Right lobe of liver (tissue), 6 donors: ENCODE measurements at regions not wholly inside any gene's neighbourhood (a gene's known extent, or its start where the extent isn't known, plus 50 kb on each side); places are given as distances from the start of the nearest gene placed in this dataset.
A peak's percentile ranks its signal among the peaks of the same experiment; 100 is the strongest.

Experiments used
- ATAC-seq, 4 donors: fragments of 200-7000 bp; cut with Tn5 transposase; one replicate each; pipeline ENCODE4 v1.9.1; 2020; ENCODE audit warnings: mild to moderate bottlenecking in 4 of 4, moderate library complexity in 4 of 4
- DNase-seq, 3 donors: peaks; one replicate each; pipeline ENCODE4 v3.0.0-alpha.2; 2020
- H3K27ac ChIP-seq, 3 donors: fragments of 200-600 bp; one replicate each; pipeline ENCODE4 v1.8.0; 2022
- H3K27me3 ChIP-seq, 2 donors: fragments of 200-600 bp; one replicate each; pipeline ENCODE4 v1.8.0; 2022
- H3K36me3 ChIP-seq, 4 donors: fragments of 200-600 bp; sonication (generic) in 1 of 4; one replicate each; pipeline versions ENCODE4 v1.5.1 to v1.8.0; 2017 to 2022; ENCODE audit warnings: control low read depth in 1 of 4
- H3K4me1 ChIP-seq, 4 donors: fragments of 200-600 bp; sonication (generic) in 1 of 4; one replicate each; pipeline versions ENCODE4 v1.5.1 to v1.8.0; 2017 to 2022; ENCODE audit warnings: control low read depth in 1 of 4
- H3K4me3 ChIP-seq, 3 donors: fragments of 200-600 bp; one replicate each; pipeline ENCODE4 v1.8.0; 2022
- H3K9me3 ChIP-seq, 4 donors: fragments of 200-600 bp; sonication (generic) in 1 of 4; one replicate each; pipeline versions ENCODE4 v1.5.1 to v1.8.0; 2017 to 2022; ENCODE audit warnings: control low read depth in 1 of 4
- POLR2A ChIP-seq: fragments of 450-650 bp; IDR thresholded peaks from one replicate; pipeline ENCODE4 v1.6.1; 2017; ENCODE audit warnings: antibody characterized with exemption, mild to moderate bottlenecking
- WGBS: methylation state at CpG from one replicate; pipeline ENCODE4 v1.1.6; 2018; ENCODE audit warnings: low coverage, low lambda C conversion rate; ENCODE audit not compliant: insufficient coverage; ENCODE audit errors: missing lambda C conversion rate; 5-methylcytosine and 5-hydroxymethylcytosine counted together
- intact Hi-C, 2 donors: fragments of 100-400 bp; cut with DNase I; formaldehyde crosslinking; loops; one replicate each; pipeline versions ENCODE4 v1.11.2 to v1.14.1; 2022
- TF ChIP-seq, protein P1 (sequence below), 4 donors: fragments of 200-600 bp in 3 of 4; fragments of 450-650 bp in 1 of 4; IDR thresholded peaks; one replicate each; pipeline versions ENCODE4 v1.5.1 to v1.8.0; 2016 to 2022; ENCODE audit warnings: antibody characterized with exemption in 4 of 4, mild to moderate bottlenecking in 2 of 4
- donor health status: DM: no; HTN: yes; CAD: no.
- donor health status: DM: no; HTN: no; CAD: no.
- donor health status: DM: no; HTN: no; CAD: no.
- donor health status: DM: no; HTN: yes; CAD: no.
- donor health status: DM: no; HTN: yes; CAD: no.

DNA sequence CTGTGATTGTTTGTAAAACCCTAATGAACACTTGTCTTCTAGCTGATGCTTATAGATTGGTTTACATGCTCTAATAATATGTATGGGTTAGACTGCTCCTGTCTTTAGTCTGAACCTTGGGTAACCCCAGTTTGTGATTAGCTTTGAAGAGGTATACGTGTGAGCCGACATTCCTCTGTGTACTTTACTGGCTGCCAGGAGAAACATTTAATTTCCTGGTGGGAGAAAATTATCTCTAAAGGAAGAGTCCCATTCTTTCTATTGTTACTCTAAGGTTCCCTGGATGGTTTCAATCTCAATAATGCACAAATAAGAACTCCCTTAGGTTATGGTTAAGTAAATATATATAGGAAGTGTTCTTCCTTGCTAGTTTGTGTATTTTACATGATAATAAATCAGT, 143.6 kb upstream of the ZSWIM2 start:
- intact Hi-C loops = no loop called here
- no peaks in the 10 kb centered on the region for H3K9me3 ChIP-seq

DNA sequence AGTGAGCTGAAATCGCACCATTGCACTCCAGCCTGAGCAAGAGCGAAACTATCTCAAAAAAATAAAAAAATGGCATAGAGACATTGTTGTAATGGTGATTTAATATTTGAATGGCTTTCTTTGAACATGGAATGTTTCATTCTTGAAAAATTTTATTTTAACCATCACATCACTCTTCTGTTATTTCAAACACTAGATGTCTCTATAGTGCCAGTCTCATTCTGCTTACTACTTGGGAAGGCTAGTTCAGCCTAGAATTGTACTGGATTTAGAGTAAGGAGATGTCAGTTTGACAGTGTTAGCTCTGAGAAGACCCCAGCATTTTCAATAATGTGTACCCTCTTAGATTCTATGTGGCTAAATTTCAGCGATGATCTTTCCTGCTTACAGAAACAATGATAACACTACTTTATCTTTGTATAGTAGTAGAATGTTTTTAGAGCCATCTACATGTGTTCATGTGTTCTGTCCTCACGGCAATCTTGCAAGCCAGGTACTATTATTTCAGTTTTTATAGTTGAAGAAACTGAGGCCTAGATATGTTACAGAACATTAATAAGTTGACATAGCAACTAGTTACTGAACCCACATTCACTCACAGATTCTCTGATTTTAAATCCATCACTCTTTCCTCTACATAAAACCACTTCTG, 142.9 kb upstream of the ZSWIM2 start:
- Histone ChIP-seq H3K4me1 (no peaks in the 10 kb centered on the region), H3K4me3 (no peak overlapping the region), H3K9me3 (no peaks in the 10 kb centered on the region), H3K27me3 (no peaks in the 10 kb centered on the region), H3K36me3 (no peaks in the 10 kb centered on the region), H3K27ac (no peak overlapping the region)
- ATAC-seq (peak in 2 of 4 donors; percentile 47 to 61), DNase-seq (no peak)
- TF ChIP-seq, protein P1, sequence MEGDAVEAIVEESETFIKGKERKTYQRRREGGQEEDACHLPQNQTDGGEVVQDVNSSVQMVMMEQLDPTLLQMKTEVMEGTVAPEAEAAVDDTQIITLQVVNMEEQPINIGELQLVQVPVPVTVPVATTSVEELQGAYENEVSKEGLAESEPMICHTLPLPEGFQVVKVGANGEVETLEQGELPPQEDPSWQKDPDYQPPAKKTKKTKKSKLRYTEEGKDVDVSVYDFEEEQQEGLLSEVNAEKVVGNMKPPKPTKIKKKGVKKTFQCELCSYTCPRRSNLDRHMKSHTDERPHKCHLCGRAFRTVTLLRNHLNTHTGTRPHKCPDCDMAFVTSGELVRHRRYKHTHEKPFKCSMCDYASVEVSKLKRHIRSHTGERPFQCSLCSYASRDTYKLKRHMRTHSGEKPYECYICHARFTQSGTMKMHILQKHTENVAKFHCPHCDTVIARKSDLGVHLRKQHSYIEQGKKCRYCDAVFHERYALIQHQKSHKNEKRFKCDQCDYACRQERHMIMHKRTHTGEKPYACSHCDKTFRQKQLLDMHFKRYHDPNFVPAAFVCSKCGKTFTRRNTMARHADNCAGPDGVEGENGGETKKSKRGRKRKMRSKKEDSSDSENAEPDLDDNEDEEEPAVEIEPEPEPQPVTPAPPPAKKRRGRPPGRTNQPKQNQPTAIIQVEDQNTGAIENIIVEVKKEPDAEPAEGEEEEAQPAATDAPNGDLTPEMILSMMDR (IDR thresholded peaks at IDR 0.05) = peak in 2 of 4 donors; percentile 24 to 28
- TF ChIP-seq POLR2A = no peak
- 58% methylated on average over 4 of the region's 4 CpGs for WGBS
- intact Hi-C loops = no loop called here

More for the DNA sequence above, 143.6 kb upstream of the ZSWIM2 start:
- Histone ChIP-seq H3K36me3 (no peaks in the 10 kb centered on the region), H3K4me1 (no peaks in the 10 kb centered on the region), H3K27me3 (no peaks in the 10 kb centered on the region), H3K27ac (no peak overlapping the region), H3K4me3 (no peak overlapping the region)
- 20% methylated on average over 2 of the region's 2 CpGs for WGBS
- DNase-seq = no peak
- TF ChIP-seq, protein P1 (IDR thresholded peaks at IDR 0.05) = no peak
- no peak for TF ChIP-seq POLR2A
- ATAC-seq = peak in 1 of 4 donors; percentile 44

DNA sequence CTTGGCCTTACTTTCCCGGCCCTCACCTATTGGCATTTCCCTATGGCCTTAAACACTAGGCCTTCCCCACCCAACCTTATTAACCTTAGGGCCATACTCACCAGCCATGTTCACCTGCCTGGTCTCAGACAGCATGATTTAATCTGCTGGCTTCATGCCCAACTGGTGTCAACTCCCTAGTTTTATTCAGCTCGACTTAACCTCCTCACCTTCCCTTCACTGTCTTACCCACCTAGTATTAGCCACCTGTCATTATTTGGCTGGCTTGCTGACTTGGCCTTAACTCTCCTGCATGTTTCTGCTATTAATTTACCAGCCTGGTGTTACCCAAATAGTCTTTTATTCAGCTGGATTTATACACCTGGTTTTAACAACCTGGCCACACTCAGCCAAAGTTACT, 136.0 kb upstream of the ZSWIM2 start:
- no peak overlapping the region for H3K4me3 ChIP-seq
- H3K9me3 ChIP-seq = no peaks in the 10 kb centered on the region
- no peaks in the 10 kb centered on the region for H3K36me3 ChIP-seq
- no peak overlapping the region for H3K27ac ChIP-seq
- H3K27me3 ChIP-seq = no peaks in the 10 kb centered on the region
- H3K4me1 ChIP-seq = no peaks in the 10 kb centered on the region
- no peak for DNase-seq
- no peak for TF ChIP-seq POLR2A
- TF ChIP-seq, protein P1 (IDR thresholded peaks at IDR 0.05) = no peak
- WGBS = 32% methylated on average over 2 of the region's 2 CpGs
- intact Hi-C loops = no loop called here
- ATAC-seq = peak in 1 of 4 donors; percentile 36

DNA sequence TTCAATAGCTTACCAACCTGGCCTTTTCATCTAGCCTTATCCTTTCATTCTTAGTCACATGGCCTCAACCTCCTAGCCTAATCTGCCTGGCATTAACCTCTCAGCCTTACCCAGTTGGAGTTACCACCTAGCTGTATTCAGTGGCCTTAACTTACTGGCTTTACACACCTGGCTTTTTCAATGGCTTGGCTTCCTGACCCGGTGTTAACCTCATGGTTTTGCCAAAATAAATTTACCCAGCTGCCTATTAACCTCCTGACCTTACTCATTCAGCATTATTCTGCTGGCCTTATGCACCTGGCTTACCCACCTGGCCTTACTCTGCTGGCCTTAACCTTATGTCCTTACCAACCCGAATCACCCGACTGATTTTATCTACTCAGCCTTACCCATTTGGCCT, 135.5 kb upstream of the ZSWIM2 start:
- no peaks in the 10 kb centered on the region for H3K4me1 ChIP-seq
- WGBS = 29% methylated on average over 3 of the region's 3 CpGs

More for the DNA sequence above, 135.5 kb upstream of the ZSWIM2 start:
- Histone ChIP-seq H3K27ac (no peak overlapping the region), H3K4me3 (no peak overlapping the region), H3K27me3 (no peaks in the 10 kb centered on the region), H3K9me3 (no peaks in the 10 kb centered on the region), H3K36me3 (no peaks in the 10 kb centered on the region)
- peak in 3 of 4 donors; percentile 84 to 94 (median 93) for ATAC-seq
- intact Hi-C loops = no loop called here
- TF ChIP-seq, protein P1 (IDR thresholded peaks at IDR 0.05) = no peak
- TF ChIP-seq POLR2A = no peak
- no peak for DNase-seq
